ENCODE measurements at regions not wholly inside any gene's neighbourhood (a gene's known extent, or its start where the extent isn't known, plus 50 kb on each side); places are given as distances from the start of the nearest gene placed in this dataset.
A peak's percentile ranks its signal among the peaks of the same experiment; 100 is the strongest.

GRCh38 chr5:146952168-146952567 is 73.6 kb upstream of the PPP2R2B start:
- TF ChIP-seq CTCF (conservative IDR thresholded peaks at IDR 0.05; ENCODE audit: low read depth, low read length): no peak

GRCh38 chr5:146956217-146956616 is 77.7 kb upstream of the PPP2R2B start:
- no peak for DNase-seq (ENCODE audit: low read depth)
- no peak for TF ChIP-seq CTCF (conservative IDR thresholded peaks at IDR 0.05; ENCODE audit: low read depth, low read length)

More at GRCh38 chr5:146952168-146952567, 73.6 kb upstream of the PPP2R2B start:
- H3K4me3 ChIP-seq (ENCODE audit: low read depth, low read length): no peak overlapping the region
- no peak for DNase-seq (ENCODE audit: low read depth)

GRCh38 chr5:146959360-146959759 is 80.8 kb upstream of the PPP2R2B start:
- TF ChIP-seq CTCF (conservative IDR thresholded peaks at IDR 0.05; ENCODE audit: low read depth, low read length): peak; percentile 1
- no peak for DNase-seq (ENCODE audit: low read depth)
- H3K4me3 ChIP-seq (ENCODE audit: low read depth, low read length): no peak overlapping the region

More at GRCh38 chr5:146956217-146956616, 77.7 kb upstream of the PPP2R2B start:
- H3K4me3 ChIP-seq (ENCODE audit: low read depth, low read length): no peak overlapping the region

- no peak for TF ChIP-seq CTCF (conservative IDR thresholded peaks at IDR 0.05; ENCODE audit: low read depth, low read length)
- peak; percentile 71 for DNase-seq (ENCODE audit: low read depth)
- no peak overlapping the region for H3K4me3 ChIP-seq (ENCODE audit: low read depth, low read length)
Observed at GRCh38 chr5:146962801-146963355, 84.3 kb upstream of the PPP2R2B start.

GRCh38 chr5:146965761-146966659 is 87.5 kb upstream of the PPP2R2B start:
- H3K4me3 ChIP-seq (ENCODE audit: low read depth, low read length): no peak overlapping the region
- peak; percentile 80 for TF ChIP-seq CTCF (conservative IDR thresholded peaks at IDR 0.05; ENCODE audit: low read depth, low read length)
- DNase-seq (ENCODE audit: low read depth): peak; percentile 87

GRCh38 chr5:146967646-146968045 is 89.1 kb upstream of the PPP2R2B start:
- H3K4me3 ChIP-seq (ENCODE audit: low read depth, low read length): no peak overlapping the region
- DNase-seq (ENCODE audit: low read depth): no peak
- no peak for TF ChIP-seq CTCF (conservative IDR thresholded peaks at IDR 0.05; ENCODE audit: low read depth, low read length)

All from choroid plexus epithelial cell (primary cell).